NCI-H146 treated with DMSO at 0.1 percent for 48 hours (cell line): ENCODE measurements at regions not wholly inside any gene's neighbourhood (a gene's known extent, or its start where the extent isn't known, plus 50 kb on each side); places are given as distances from the start of the nearest gene placed in this dataset.
"Not testable (repeated sequence)": the region's sequence is repeated elsewhere in the genome, so short reads cannot be mapped to it uniquely, and the experiment has no call there.

ENCODE experiments used
- DNase-seq: peaks from one replicate; lab custom pipeline; 2025; ENCODE audit not compliant: unreplicated experiment; lab: John Stamatoyannopoulos, UW

DNA sequence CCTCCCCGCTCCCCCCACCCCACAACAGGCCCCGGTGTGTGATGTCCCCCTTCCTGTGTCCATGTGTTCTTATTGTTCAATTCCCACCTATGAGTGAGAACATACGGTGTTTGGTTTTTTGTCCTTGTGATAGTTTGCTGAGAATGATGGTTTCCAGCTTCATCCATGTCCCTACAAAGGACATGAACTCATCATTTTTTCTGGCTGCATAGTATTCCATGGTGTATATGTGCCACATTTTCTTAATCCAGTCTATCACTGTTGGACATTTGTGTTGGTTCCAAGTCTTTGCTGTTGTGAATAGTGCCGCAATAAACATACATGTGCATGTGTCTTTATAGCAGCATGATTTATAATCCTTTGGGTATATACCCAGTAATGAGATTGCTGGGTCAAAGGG lies 104.3 kb downstream of the MTPN start:
- DNase-seq = not testable (repeated sequence)

DNA sequence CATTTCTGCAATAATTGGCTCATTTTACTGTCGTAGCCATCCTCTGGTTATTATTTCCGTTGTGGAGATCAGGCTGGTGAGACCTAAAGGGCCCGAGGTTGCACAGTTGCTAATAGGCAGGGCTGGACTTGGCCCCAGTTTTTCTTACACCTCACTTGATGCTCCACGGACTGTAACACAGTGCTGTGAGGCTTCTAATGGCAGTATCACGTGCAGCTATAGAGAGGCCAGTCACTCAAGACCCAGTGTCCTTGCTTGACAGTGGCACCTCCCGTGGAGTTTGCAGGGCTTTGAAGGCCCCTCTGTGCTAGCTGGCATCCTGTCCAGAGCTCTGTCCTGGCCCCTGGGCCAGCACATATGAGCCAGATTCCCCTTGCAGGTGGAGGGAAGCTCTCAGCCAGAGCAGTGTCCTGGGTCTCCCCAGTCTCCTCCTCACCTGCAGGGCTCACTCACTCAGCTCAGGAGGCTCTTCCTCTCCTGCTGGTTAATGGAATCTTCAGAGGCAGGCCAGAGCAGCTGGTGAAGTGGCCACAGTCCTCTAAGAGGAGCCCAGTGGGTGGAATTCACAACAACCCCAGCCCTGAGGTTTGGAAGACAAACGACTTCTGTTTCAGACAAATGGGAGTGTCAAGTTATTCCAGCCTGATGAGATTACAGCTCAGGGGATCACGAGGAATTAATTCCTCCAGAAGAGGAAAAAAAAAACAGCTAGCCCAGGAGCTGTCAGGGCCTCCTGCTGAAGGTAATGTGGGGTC lies 114.2 kb upstream of the FAM180A start:
- DNase-seq = peak; percentile 81

DNA sequence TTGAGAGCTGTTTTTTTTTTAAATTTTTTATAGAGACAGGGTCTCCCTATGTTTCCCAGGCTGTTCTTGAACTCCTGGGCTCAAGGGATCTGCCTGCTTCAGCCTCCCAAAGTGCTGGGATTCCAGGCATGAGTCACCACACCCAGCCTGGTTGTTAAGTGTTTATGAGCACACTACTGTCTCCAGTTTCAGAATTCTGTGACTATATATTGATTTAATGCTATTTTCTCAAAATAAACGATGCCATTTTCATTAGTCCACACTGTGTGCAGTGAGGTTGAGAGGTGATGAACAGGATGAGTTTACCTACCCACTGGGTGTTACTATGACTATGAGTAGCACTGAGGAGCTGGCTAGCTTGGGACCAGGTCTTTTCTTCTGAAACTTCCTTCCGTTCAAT lies 110.9 kb upstream of the FAM180A start:
- no peak for DNase-seq

DNA sequence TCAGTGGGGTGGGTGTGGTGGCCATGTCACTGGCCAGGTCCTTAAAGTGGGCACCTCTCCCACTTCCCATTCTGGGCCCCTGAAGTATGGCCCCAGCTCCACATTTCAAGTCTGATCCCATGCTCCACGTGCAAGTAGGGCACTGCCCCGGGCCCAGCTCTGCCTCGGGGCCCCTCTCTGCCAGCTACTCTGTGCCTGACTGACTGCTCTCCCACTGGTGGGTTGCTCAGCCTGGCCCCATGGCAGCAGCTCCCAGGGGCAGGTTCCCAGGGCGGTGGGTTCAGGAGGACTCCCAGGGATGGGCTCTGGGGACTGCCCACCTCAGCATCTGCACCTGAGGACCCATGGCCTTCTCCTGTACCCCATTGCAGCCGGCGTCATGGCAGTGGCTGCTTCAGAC lies 110.2 kb upstream of the FAM180A start:
- DNase-seq = no peak

GRCh38 chr7:135858379-135858778 lies 109.8 kb upstream of the FAM180A start:
- DNase-seq = no peak

GRCh38 chr7:135857519-135858274 lies 109.1 kb upstream of the FAM180A start:
- DNase-seq = no peak

DNA sequence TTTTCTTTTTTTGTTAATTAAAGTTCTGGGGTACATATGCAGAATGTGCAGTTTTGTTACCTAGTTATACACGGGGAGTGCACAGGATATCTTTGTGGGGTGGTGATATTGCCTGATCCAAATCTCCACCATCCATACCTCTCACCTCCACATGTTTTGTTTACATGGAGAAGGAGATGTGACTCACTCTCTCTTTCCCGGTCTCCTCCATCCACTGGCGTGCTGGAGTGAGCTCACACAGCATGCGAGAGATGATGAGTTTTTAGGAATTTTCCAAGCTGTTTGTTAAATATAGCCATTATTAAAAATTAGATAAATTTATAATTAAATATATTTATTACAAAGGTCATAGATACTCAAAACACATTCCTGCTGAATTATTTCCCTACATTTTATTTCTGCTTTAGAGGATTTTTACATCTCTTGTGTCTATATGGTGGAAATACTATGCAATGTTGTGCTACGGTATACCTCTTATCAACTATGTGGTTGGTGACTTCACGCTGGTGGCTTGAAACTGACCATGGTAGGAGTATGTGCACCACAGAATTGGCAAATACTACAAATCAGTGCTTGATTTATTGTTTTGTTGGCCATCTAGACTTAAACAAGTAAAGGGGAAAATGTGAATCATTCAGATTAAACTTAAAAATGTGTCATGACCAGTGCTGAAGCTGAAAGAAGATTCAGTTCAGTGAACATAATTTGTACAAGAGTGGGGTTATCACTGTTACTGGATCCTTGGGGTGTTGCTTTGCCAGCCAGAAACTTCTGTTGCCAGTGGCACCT lies 107.9 kb upstream of the FAM180A start:
- DNase-seq = no peak

GRCh38 chr7:135855846-135856245 lies 107.2 kb upstream of the FAM180A start:
- no peak for DNase-seq

DNA sequence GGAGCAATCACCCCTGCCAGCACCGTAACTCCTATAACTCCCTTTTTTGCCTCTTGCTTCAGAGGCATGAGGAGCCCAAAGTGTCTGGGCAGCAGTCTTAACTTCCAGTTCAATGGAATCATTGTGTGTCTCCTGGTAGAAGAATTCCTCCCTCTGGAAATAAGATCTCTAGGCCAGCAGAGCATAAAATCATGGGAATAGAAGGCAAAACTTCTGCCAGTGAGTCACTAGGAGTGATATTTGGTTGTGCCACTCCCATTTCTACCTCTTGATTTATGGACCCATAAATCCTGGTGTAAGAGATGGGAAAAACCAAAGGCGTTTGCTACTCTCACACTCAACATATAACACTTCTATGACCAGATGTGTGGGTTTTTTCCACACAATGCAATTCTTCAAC lies 104.9 kb upstream of the FAM180A start:
- no peak for DNase-seq

DNA sequence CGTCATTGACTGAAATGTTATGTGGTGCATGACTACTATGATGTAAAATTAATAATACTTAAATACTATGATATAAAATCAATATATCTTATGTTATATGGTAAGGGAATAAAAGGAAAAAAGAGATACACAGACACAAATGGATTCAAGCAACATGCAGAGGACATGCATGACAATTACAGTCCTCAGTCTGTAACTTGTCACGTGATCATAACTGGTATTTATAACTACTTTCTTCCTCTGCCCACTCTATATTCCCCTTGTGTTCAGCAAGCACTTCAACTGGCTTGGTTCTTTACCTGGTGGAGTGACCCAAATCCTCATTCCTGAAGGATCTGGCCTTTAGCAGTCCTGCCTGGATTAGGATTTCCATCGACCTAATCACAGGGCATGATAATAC lies 104.4 kb upstream of the FAM180A start:
- no peak for DNase-seq

DNA sequence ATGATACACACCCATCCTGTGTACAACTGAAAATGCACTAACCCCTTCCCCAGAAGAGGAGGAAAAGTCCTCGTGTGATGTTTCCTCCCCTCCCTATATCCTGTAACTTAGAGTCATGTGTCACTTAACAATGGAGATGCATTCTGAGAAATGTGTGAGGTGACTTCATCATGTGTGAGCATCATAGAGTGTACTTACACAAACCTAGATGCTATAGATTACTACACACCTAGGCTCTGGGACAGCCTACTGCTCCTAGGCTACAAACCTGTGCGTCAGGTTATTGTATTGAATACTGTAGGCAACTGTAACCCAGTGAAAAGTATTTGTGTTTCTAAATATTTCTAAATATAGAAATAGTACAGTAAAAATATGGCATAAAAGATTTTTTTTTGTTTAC lies 98.6 kb upstream of the FAM180A start:
- no peak for DNase-seq

GRCh38 chr7:135846339-135846738 lies 97.7 kb upstream of the FAM180A start:
- DNase-seq = no peak

DNA sequence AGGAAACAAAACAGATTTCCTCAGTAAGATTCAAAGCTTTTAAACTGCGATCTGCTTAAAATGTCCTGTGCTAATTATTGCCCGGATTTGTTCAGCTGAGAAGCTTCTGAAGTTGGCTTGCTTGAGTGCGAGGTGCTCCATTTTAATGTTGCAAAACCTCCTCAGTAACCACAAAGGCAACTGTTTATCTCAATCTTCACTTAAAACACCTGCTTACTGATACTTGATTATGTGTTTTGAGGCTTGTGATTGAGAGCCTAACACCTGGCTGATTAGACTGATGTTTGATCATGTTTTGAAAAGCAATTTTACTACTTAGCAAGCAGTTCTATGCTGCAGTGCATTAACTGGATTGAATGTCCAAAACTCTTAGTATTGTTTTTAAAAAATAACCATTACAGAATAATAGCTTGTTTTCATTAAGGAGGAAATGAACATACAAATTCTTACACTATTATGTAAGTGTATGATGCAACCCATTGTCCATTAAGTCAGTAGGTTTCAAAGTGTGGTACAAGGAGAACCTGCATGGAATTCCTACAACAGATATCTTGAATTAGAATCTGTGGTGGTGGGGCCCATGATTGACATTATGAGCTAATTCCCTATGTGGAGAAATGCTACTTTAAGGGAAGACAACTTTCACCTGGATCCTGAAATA lies 96.9 kb upstream of the FAM180A start:
- DNase-seq = peak; percentile 29

DNA sequence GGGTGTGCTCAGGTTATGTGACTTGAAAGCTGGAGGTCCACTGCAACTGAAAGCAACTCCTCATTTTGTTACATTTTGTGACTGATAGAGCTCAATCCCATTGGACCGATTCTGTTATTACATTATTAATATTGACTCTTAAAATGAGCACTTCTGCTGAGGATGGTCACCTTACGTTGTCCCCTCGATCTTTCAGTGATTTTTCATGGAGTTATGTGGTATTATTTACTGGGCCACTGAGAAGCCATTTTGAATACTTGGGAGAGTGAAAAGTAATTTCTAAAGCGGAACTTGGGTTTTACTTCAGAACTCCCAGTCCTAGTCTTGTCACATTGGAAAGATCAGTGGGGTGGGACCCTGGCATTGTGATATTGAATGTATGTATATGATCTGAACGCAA lies 96.3 kb upstream of the FAM180A start:
- DNase-seq = no peak

GRCh38 chr7:135843214-135843613 lies 94.6 kb upstream of the FAM180A start:
- no peak for DNase-seq

- no peak for DNase-seq
Observed at GRCh38 chr7:135842446-135843179, 94.0 kb upstream of the FAM180A start.

DNA sequence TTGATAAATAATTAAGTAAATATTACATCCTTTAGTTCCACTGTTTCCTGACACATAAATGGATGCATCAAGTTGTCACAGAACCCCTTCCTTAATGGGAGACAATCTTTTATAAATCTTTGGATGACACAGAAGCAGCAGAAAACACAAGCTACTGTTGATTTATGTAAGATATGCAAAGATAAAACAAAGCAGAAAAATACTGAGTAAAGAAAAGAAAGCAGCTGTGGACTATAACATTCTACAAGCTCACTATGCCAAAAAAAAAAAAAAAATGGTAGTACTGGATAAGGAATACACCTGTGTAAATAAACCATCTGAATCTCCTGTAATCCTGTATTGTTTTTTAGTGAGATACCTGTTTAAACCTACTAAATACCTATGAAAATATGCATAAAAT lies 92.0 kb upstream of the FAM180A start:
- peak; percentile 74 for DNase-seq

DNA sequence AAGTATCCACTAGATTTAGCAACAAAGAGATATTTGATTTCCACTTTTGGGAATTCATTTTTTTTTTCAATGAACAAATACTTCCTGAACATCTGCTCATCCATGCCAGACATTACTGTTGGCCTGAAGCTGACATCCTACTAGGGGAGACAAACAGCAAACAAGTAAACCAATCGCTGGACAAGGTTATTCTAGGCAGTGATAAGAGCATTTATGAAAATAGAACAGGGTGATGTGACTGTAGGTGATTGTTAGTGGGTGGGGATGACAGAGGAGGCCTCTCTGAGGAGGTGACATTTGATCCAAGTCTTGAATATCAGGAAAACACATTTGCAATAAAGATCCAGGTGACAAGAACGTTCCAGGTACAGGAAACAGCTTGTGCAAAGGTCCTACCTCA lies 89.1 kb upstream of the FAM180A start:
- DNase-seq = no peak

DNA sequence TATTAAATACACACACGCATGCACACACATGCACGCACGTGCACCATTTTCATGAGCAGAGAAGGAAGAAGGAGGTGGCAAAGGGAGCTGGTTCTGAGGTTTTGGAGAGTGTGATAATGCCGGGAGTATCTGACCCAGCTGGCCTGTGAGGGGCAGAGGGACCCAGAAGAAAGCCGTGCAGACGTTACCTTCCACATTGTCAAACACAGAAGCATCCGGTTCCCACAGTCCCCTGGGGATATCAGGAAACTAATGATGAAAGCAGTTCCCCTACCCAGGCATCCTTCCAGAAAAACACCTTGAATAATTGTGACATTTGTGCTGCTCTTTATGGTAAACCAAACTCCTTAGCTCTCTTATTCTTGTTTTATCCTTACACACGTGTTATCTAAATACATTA lies 85.7 kb upstream of the FAM180A start:
- peak; percentile 14 for DNase-seq

GRCh38 chr7:135833642-135834041 lies 85.0 kb upstream of the FAM180A start:
- DNase-seq = peak; percentile 61
